GM19238 (cell line): ENCODE measurements at regions not wholly inside any gene's neighbourhood (a gene's known extent, or its start where the extent isn't known, plus 50 kb on each side); places are given as distances from the start of the nearest gene placed in this dataset.

Source experiments
- DNase-seq: peaks from one replicate; pipeline ENCODE4 v3.0.0; 2011; ENCODE audit warnings: low spot score; ENCODE audit not compliant: insufficient read length

DNA sequence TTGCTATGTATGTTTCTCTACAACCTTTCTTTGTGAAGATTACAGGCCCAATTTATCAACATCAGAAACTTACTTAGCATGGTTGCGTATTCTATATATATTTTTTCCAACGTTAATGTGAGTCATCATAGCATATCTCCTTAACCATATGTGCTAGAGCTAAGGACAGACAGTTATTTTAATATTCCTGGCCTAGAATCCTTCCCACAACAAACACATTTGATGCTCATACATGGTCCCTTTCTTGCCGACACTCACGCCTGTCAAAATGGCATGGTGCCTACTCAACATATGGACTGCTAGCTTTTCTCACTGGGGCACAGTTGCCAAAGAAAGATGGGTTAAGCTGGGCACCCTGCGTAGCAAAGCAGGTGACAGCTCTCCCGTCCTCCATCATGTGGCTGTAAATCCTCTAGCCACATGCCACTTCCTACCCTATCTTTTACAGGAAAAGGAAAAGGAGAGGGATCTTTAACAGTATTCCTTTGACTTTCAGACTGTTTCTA is 75.2 kb upstream of the GALNT5 start:
- DNase-seq = no peak

DNA sequence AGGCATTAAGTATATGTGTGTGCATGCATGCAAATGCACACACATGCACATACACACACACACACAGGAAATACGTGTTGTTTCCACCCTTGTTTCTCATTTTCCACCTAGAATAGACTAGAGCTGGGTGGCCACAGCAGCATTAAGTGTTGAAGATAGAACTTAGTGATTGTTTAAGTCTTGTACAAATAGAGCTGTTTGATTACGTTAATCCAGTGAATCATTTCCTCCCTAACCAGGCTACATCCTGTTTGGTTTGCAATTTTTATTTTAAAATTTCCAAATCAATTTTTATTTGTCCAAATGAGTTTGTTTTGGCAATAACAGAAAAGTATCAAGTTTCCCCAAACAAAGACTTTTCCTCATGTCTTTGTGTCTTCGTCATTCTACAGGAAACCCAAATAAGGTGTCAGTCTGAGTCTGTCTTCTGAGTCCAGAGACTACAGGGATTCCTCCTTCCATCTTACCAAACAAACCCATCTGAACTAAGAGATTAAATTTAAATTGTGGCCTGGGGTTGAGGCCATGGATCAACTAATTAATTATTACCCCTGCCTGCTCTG is 74.6 kb upstream of the GALNT5 start:
- no peak for DNase-seq

DNA sequence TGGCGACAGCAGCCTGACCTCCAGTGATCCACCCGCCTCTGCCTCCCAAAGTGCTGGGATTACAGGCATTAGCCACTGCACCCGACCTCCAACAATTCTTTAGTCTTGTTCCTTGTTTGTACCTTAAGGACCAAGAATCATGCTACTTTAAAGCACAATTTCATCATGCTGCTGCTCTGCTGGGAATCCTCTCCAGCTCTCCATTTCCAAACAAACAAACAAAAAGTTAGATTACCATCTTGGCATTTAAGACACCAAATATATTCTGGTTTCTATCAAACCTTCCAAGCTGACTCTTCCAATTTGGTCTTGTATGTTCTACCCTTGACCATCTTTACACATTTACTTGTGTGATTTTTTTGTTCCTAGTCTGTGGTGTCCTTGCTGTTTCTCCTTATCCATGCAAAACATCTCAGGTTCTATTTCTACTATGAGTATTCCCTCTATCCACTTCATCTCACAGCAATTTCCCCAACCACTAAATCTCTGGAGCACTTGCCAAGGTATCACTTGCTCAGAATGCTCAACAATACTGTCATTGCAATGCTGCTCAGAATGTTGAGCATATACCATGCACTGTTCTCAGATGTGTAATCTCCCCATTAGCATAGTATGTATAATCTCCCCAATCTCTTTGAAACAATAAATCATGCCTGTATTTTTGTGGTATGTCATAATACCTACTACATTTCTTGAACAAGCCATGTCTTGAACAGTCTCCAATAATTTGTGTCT is 73.2 kb upstream of the GALNT5 start:
- DNase-seq = no peak

GRCh38 chr2:157185476-157186227 is 71.9 kb upstream of the GALNT5 start:
- no peak for DNase-seq

DNA sequence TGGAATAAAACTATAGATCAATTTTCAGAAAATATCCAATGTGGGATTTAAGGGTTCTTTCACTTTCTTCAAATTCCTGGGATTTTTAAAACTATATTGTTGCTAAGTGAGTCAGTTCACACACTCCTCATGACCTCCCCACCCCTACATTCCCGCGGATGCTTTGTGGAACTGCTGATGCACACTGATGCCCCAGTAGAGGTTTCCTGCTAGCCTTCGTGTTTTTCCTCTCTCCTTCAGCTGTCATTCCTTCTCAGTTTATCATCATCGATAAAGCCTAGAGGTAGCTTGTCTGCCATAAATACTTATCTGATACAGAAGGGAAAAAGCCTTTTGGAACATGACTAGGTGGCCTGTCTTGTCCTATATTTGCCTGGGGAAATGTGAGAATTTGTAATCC is 67.4 kb upstream of the GALNT5 start:
- DNase-seq = no peak

- no peak for DNase-seq
Observed at GRCh38 chr2:157191186-157191585, 66.3 kb upstream of the GALNT5 start.

- no peak for DNase-seq
Observed at GRCh38 chr2:157192445-157193423, 64.8 kb upstream of the GALNT5 start.

DNA sequence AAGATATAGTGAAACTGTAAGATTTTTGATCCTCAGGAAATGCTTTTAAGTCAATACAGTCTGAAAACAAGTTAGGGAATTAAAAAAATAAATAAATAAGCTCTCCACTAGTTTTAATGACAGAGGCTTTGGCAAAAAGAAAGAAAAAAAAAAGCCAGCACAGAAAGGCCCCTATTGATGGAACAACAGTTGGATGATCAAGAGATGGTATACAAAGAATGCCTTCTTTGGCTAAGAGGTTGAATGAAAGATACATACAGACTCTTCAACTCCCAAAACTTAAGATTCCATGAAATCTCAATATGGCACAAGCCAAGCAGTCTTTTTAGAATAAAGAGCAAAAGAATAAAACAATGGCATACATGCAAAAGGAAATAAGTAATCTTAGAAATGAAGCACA is 64.0 kb upstream of the GALNT5 start:
- no peak for DNase-seq

GRCh38 chr2:157194097-157194688 is 63.3 kb upstream of the GALNT5 start:
- no peak for DNase-seq

DNA sequence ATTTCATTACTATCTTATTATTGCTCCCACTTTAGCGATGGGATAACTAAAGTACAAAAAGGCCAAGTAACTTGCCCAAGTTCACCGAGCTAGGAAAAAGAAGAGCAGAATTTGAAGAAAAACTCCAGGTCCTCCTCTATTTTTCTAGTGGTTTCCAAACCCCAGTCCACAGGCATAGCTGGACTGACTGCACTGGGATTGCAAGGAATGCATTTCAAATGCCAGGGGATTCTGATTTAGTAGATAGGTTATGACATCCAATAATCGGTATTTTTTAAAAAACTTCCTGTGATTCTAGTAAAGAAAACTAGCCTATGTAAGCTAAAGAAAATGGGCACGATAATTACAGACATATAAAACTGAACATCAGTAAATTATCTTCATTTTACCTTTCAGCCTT is 62.7 kb upstream of the GALNT5 start:
- DNase-seq = no peak

GRCh38 chr2:157196956-157197355 is 60.5 kb upstream of the GALNT5 start:
- DNase-seq = no peak

GRCh38 chr2:157197848-157198247 is 59.7 kb upstream of the GALNT5 start:
- no peak for DNase-seq

GRCh38 chr2:157203651-157204050 is 53.9 kb upstream of the GALNT5 start:
- no peak for DNase-seq

GRCh38 chr2:157204401-157204800 is 53.1 kb upstream of the GALNT5 start:
- no peak for DNase-seq

DNA sequence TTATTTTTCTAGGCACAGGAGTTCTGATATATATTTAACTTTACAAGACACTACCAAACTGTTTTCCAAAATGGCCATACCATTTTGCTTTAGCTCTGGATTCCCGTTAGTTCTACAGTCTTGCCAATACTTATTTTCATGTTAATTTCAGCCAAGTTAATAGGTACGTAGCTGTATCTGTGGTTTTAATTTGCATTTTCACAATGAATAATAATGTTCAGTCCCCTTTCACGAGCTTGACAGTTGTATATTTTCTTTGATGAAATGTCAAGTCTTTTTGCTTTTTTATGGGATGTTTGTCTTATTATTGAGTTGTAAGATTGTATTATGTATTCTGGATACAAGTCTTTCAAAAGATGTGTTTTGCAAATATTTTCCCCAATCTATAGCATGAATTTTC is 50.6 kb upstream of the GALNT5 start:
- DNase-seq = no peak
